Astrocyte (in vitro differentiated cells and primary cell): ENCODE measurements at regions not wholly inside any gene's neighbourhood (a gene's known extent, or its start where the extent isn't known, plus 50 kb on each side); places are given as distances from the start of the nearest gene placed in this dataset.
"Not testable (repeated sequence)": the region's sequence is repeated elsewhere in the genome, so short reads cannot be mapped to it uniquely, and the experiment has no call there.

ENCODE experiments used
- EZH2 ChIP-seq: IDR thresholded peaks from 2 replicates; pipeline ENCODE4 v1.6.1; 2012; ENCODE audit warnings: mild to moderate bottlenecking, low read length, inconsistent platforms; ENCODE audit not compliant: insufficient read depth
- TF ChIP-seq, protein P1 (sequence below): IDR thresholded peaks from 2 replicates; pipeline ENCODE4 v1.5.1; 2011; ENCODE audit warnings: low read depth, mild to moderate bottlenecking, inconsistent platforms, low read length, moderate library complexity; ENCODE audit not compliant: insufficient read depth

- TF ChIP-seq, protein P1, sequence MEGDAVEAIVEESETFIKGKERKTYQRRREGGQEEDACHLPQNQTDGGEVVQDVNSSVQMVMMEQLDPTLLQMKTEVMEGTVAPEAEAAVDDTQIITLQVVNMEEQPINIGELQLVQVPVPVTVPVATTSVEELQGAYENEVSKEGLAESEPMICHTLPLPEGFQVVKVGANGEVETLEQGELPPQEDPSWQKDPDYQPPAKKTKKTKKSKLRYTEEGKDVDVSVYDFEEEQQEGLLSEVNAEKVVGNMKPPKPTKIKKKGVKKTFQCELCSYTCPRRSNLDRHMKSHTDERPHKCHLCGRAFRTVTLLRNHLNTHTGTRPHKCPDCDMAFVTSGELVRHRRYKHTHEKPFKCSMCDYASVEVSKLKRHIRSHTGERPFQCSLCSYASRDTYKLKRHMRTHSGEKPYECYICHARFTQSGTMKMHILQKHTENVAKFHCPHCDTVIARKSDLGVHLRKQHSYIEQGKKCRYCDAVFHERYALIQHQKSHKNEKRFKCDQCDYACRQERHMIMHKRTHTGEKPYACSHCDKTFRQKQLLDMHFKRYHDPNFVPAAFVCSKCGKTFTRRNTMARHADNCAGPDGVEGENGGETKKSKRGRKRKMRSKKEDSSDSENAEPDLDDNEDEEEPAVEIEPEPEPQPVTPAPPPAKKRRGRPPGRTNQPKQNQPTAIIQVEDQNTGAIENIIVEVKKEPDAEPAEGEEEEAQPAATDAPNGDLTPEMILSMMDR, result not testable (repeated sequence)
- TF ChIP-seq EZH2, result not testable (repeated sequence)
These were observed 367.4 kb downstream of the SPATA31A6 start for GRCh38 chr9:42550789-42551357.
